Peyer's patch (tissue), 4 donors: ENCODE measurements at regions not wholly inside any gene's neighbourhood (a gene's known extent, or its start where the extent isn't known, plus 50 kb on each side); places are given as distances from the start of the nearest gene placed in this dataset.

Source experiments
- DNase-seq, 3 donors: peaks; one replicate each; pipeline ENCODE4 v3.0.0-alpha.2; 2017 to 2019
- H3K27ac ChIP-seq, 4 donors: fragments of 200-600 bp; sonication (generic); one replicate each; pipeline ENCODE4 v1.5.1; 2016 to 2019
- H3K27me3 ChIP-seq, 2 donors: fragments of 200-600 bp; sonication (generic); one replicate each; pipeline ENCODE4 v1.5.1; 2019
- H3K36me3 ChIP-seq, 3 donors: fragments of 200-600 bp; sonication (generic); one replicate each; pipeline ENCODE4 v1.5.1; 2016 to 2019
- H3K4me1 ChIP-seq, 4 donors: fragments of 200-600 bp; sonication (generic); one replicate each; pipeline ENCODE4 v1.5.1; 2016 to 2019
- H3K4me3 ChIP-seq, 4 donors: fragments of 200-600 bp; sonication (generic); 1 replicate in 3 of 4; 2 replicates in 1 of 4; pipeline ENCODE4 v1.5.1; 2016 to 2019; ENCODE audit warnings: mild to moderate bottlenecking in 1 of 4
- H3K9me3 ChIP-seq, 4 donors: fragments of 200-600 bp; sonication (generic); one replicate each; pipeline ENCODE4 v1.5.1; 2016 to 2019; ENCODE audit warnings: mild to moderate bottlenecking in 1 of 4
- CTCF ChIP-seq, 6 experiments: fragments of 450-650 bp in 4 of 6; fragments of 200-600 bp in 2 of 6; sonication (generic) in 1 of 6; IDR thresholded peaks; one replicate each; pipeline ENCODE4 v1.5.1; 2017 to 2019; ENCODE audit warnings: antibody characterized with exemption in 6 of 6, mild to moderate bottlenecking in 3 of 6, moderate library complexity in 1 of 6
- POLR2A ChIP-seq, 2 donors: fragments of 450-650 bp; IDR thresholded peaks; one replicate each; pipeline ENCODE4 v1.5.1; 2017; ENCODE audit warnings: antibody characterized with exemption in 2 of 2, mild to moderate bottlenecking in 2 of 2, moderate library complexity in 2 of 2

- no peaks in the 10 kb centered on the region for H3K4me1 ChIP-seq
- no peak overlapping the region for H3K27ac ChIP-seq
- no peak for DNase-seq
- no peaks in the 10 kb centered on the region for H3K9me3 ChIP-seq
- no peaks in the 10 kb centered on the region for H3K36me3 ChIP-seq
- H3K4me3 ChIP-seq, result no peak overlapping the region
- TF ChIP-seq CTCF (IDR thresholded peaks at IDR 0.05) (no peak), POLR2A (IDR thresholded peaks at IDR 0.05) (no peak)
- H3K27me3 ChIP-seq, result no peaks in the 10 kb centered on the region
Measured at GRCh38 chr19:33946535-33947264, 150.0 kb downstream of the KCTD15 start.

- Histone ChIP-seq H3K27me3 (no peaks in the 10 kb centered on the region), H3K36me3 (no peaks in the 10 kb centered on the region), H3K9me3 (no peaks in the 10 kb centered on the region), H3K27ac (no peak overlapping the region), H3K4me1 (no peaks in the 10 kb centered on the region), H3K4me3 (no peak overlapping the region)
- no peak for DNase-seq
- no peak for TF ChIP-seq POLR2A (IDR thresholded peaks at IDR 0.05)
- no peak for TF ChIP-seq CTCF (IDR thresholded peaks at IDR 0.05)
Measured at GRCh38 chr19:33947265-33947964, 150.7 kb downstream of the KCTD15 start.

GRCh38 chr19:33948651-33949335 is 152.1 kb downstream of the KCTD15 start:
- DNase-seq, result no peak
- Histone ChIP-seq H3K4me1 (no peaks in the 10 kb centered on the region), H3K36me3 (no peaks in the 10 kb centered on the region), H3K27me3 (no peaks in the 10 kb centered on the region), H3K27ac (no peak overlapping the region), H3K4me3 (no peak overlapping the region), H3K9me3 (no peaks in the 10 kb centered on the region)
- TF ChIP-seq POLR2A (IDR thresholded peaks at IDR 0.05), result no peak
- no peak for TF ChIP-seq CTCF (IDR thresholded peaks at IDR 0.05)

GRCh38 chr19:33950091-33950750 is 153.6 kb downstream of the KCTD15 start:
- no peaks in the 10 kb centered on the region for H3K36me3 ChIP-seq
- DNase-seq, result no peak

More at GRCh38 chr19:33950091-33950750, 153.6 kb downstream of the KCTD15 start:
- Histone ChIP-seq H3K9me3 (no peaks in the 10 kb centered on the region), H3K27me3 (no peaks in the 10 kb centered on the region), H3K4me3 (no peak overlapping the region), H3K27ac (no peak overlapping the region), H3K4me1 (no peaks in the 10 kb centered on the region)
- TF ChIP-seq CTCF (IDR thresholded peaks at IDR 0.05) (no peak), POLR2A (IDR thresholded peaks at IDR 0.05) (no peak)
